ENCODE measurements at regions not wholly inside any gene's neighbourhood (a gene's known extent, or its start where the extent isn't known, plus 50 kb on each side); places are given as distances from the start of the nearest gene placed in this dataset.
"Not testable (repeated sequence)": the region's sequence is repeated elsewhere in the genome, so short reads cannot be mapped to it uniquely, and the experiment has no call there.

GRCh38 chr1:96865731-96866685, 144.4 kb downstream of the PTBP2 start:
- peak; percentile 41 for DNase-seq

- DNase-seq, result no peak
Measured at GRCh38 chr1:96872757-96873156, 151.2 kb downstream of the PTBP2 start.

- DNase-seq, result no peak
Measured at GRCh38 chr1:96878640-96879039, 157.1 kb downstream of the PTBP2 start.

GRCh38 chr1:96880626-96881025, 159.0 kb downstream of the PTBP2 start:
- no peak for DNase-seq

- no peak for DNase-seq
Measured at GRCh38 chr1:96882096-96882495, 160.5 kb downstream of the PTBP2 start.

- DNase-seq, result no peak
Measured at GRCh38 chr1:96886474-96886873, 164.9 kb downstream of the PTBP2 start.

- DNase-seq, result no peak
Measured at GRCh38 chr1:96887501-96887900, 165.9 kb downstream of the PTBP2 start.

- DNase-seq, result no peak
Measured at GRCh38 chr1:96901783-96902363, 180.3 kb downstream of the PTBP2 start.

GRCh38 chr1:96912248-96912647, 190.7 kb downstream of the PTBP2 start:
- DNase-seq, result no peak

GRCh38 chr1:96915701-96916100, 194.1 kb downstream of the PTBP2 start:
- not testable (repeated sequence) for DNase-seq

GRCh38 chr1:96918406-96918805, 196.8 kb downstream of the PTBP2 start:
- DNase-seq, result no peak

- DNase-seq, result no peak
Measured at GRCh38 chr1:96922181-96922580, 200.6 kb downstream of the PTBP2 start.

- DNase-seq, result no peak
Measured at GRCh38 chr1:96923753-96924152, 202.2 kb downstream of the PTBP2 start.

- no peak for DNase-seq
Measured at GRCh38 chr1:96926176-96926575, 204.6 kb downstream of the PTBP2 start.

GRCh38 chr1:96927125-96927524, 205.5 kb downstream of the PTBP2 start:
- no peak for DNase-seq

GRCh38 chr1:96931136-96931535, 209.6 kb downstream of the PTBP2 start:
- DNase-seq, result no peak

- DNase-seq, result no peak
Measured at GRCh38 chr1:96934282-96934681, 212.7 kb downstream of the PTBP2 start.

- DNase-seq, result no peak
Measured at GRCh38 chr1:96944432-96945092, 223.0 kb downstream of the PTBP2 start.

GRCh38 chr1:96945509-96946084, 224.0 kb downstream of the PTBP2 start:
- DNase-seq, result no peak

- no peak for DNase-seq
Measured at GRCh38 chr1:96955307-96956012, 233.9 kb downstream of the PTBP2 start.

- no peak for DNase-seq
Measured at GRCh38 chr1:96962216-96962615, 240.6 kb downstream of the PTBP2 start.

GRCh38 chr1:96962751-96963211, 241.2 kb downstream of the PTBP2 start:
- DNase-seq, result peak; percentile 24

GRCh38 chr1:96964761-96965160, 243.2 kb downstream of the PTBP2 start:
- DNase-seq, result no peak

All from right hindlimb (tissue), 1 donor.